AG10803 (cell line): ENCODE measurements at regions not wholly inside any gene's neighbourhood (a gene's known extent, or its start where the extent isn't known, plus 50 kb on each side); places are given as distances from the start of the nearest gene placed in this dataset.

Experiments used
- DNase-seq: peaks from one replicate; pipeline ENCODE4 v3.0.0; 2010; ENCODE audit warnings: low read depth
- H3K4me3 ChIP-seq: 2 replicates; pipeline ENCODE4 v1.5.1; 2011; ENCODE audit warnings: mild to moderate bottlenecking, low read length, control low read depth
- CTCF ChIP-seq: conservative IDR thresholded peaks from 2 replicates; pipeline ENCODE4 v1.5.1; 2011; ENCODE audit warnings: mild to moderate bottlenecking, low read length, control low read depth, inconsistent platforms

- DNase-seq: no peak
- TF ChIP-seq CTCF: no peak
- no peak overlapping the region for H3K4me3 ChIP-seq
Measured at GRCh38 chr14:76656592-76656991, 104.7 kb upstream of the VASH1 start.

GRCh38 chr14:76657404-76657803, 103.9 kb upstream of the VASH1 start:
- DNase-seq: no peak
- TF ChIP-seq CTCF: no peak
- no peak overlapping the region for H3K4me3 ChIP-seq

- TF ChIP-seq CTCF: no peak
- no peak for DNase-seq
Measured at GRCh38 chr14:76657846-76658245, 103.4 kb upstream of the VASH1 start.

GRCh38 chr14:76662580-76662979, 98.7 kb upstream of the VASH1 start:
- no peak for DNase-seq
- no peak overlapping the region for H3K4me3 ChIP-seq
- TF ChIP-seq CTCF: no peak

More at GRCh38 chr14:76657846-76658245, 103.4 kb upstream of the VASH1 start:
- no peak overlapping the region for H3K4me3 ChIP-seq

- DNase-seq: no peak
- TF ChIP-seq CTCF: no peak
- H3K4me3 ChIP-seq: no peak overlapping the region
Measured at GRCh38 chr14:76664790-76665189, 96.5 kb upstream of the VASH1 start.

- no peak for TF ChIP-seq CTCF
- DNase-seq: no peak
- H3K4me3 ChIP-seq: no peak overlapping the region
Measured at GRCh38 chr14:76666746-76667145, 94.5 kb upstream of the VASH1 start.

- TF ChIP-seq CTCF: no peak
- no peak overlapping the region for H3K4me3 ChIP-seq
- no peak for DNase-seq
Measured at GRCh38 chr14:76669770-76670169, 91.5 kb upstream of the VASH1 start.
